ENCODE measurements at regions not wholly inside any gene's neighbourhood (a gene's known extent, or its start where the extent isn't known, plus 50 kb on each side); places are given as distances from the start of the nearest gene placed in this dataset.

- TF ChIP-seq GABPA (IDR thresholded peaks at IDR 0.05; ENCODE audit: low read depth) (no peak), CTCF (IDR thresholded peaks at IDR 0.05; ENCODE audit: insufficient read depth, low read length) (no peak)
Measured at GRCh38 chr5:159515197-159515596, 184.9 kb upstream of the IL12B start.
